Smooth muscle cell (in vitro differentiated cells): ENCODE measurements at regions not wholly inside any gene's neighbourhood (a gene's known extent, or its start where the extent isn't known, plus 50 kb on each side); places are given as distances from the start of the nearest gene placed in this dataset.
A peak's percentile ranks its signal among the peaks of the same experiment; 100 is the strongest.

Experiments
- DNase-seq: peaks from one replicate; lab custom pipeline; 2025; ENCODE audit not compliant: unreplicated experiment; lab: John Stamatoyannopoulos, UW
- H2AFZ ChIP-seq: fragments of 200-600 bp; sonication (generic); 2 replicates; pipeline ENCODE4 v1.6.0; 2016; ENCODE audit warnings: antibody characterized with exemption, low read depth, mild to moderate bottlenecking
- H3F3A ChIP-seq: fragments of 200-600 bp; sonication (generic); 2 replicates; pipeline ENCODE4 v1.6.0; 2017; ENCODE audit warnings: antibody characterized with exemption, low read depth
- H3K27ac ChIP-seq: fragments of 200-600 bp; sonication (generic); 2 replicates; pipeline ENCODE4 v1.5.1; 2016; ENCODE audit warnings: low read depth, mild to moderate bottlenecking
- H3K27me3 ChIP-seq: fragments of 200-600 bp; sonication (generic); 2 replicates; pipeline ENCODE4 v1.6.1; 2016; ENCODE audit warnings: low read depth, mild to moderate bottlenecking
- H3K36me3 ChIP-seq: fragments of 200-600 bp; sonication (generic); 2 replicates; pipeline ENCODE4 v1.5.1; 2016; ENCODE audit warnings: low read depth
- H3K4me1 ChIP-seq: fragments of 200-600 bp; sonication (generic); 2 replicates; pipeline ENCODE4 v1.5.1; 2016; ENCODE audit warnings: low read depth
- H3K4me2 ChIP-seq: fragments of 200-600 bp; sonication (generic); 2 replicates; pipeline ENCODE4 v1.6.0; 2016; ENCODE audit warnings: mild to moderate bottlenecking
- H3K4me3 ChIP-seq: fragments of 200-600 bp; sonication (generic); 2 replicates; pipeline ENCODE4 v1.5.1; 2016; ENCODE audit warnings: mild to moderate bottlenecking
- H3K79me2 ChIP-seq: fragments of 200-600 bp; sonication (generic); 2 replicates; pipeline ENCODE4 v1.6.0; 2016; ENCODE audit warnings: low read depth, mild to moderate bottlenecking
- H3K9ac ChIP-seq: fragments of 200-600 bp; sonication (generic); 2 replicates; pipeline ENCODE4 v1.6.0; 2016; ENCODE audit warnings: low read depth
- H3K9me3 ChIP-seq: fragments of 200-600 bp; sonication (generic); replicated peaks from 2 replicates; pipeline ENCODE4 v1.5.1; 2016; ENCODE audit warnings: low read depth
- H4K20me1 ChIP-seq: fragments of 200-600 bp; sonication (generic); 2 replicates; pipeline ENCODE4 v1.6.0; 2016; ENCODE audit warnings: low read depth
- WGBS: methylation state at CpG from one replicate; pipeline ENCODE4 v1.1.7; 2016; ENCODE audit warnings: low lambda C conversion rate; 5-methylcytosine and 5-hydroxymethylcytosine counted together
- TF ChIP-seq, protein P1 (sequence below): fragments of 200-600 bp; sonication (generic); IDR thresholded peaks from 2 replicates; pipeline ENCODE4 v1.5.1; 2017; ENCODE audit warnings: borderline replicate concordance, mild to moderate bottlenecking, antibody characterized with exemption; ENCODE audit not compliant: insufficient read depth, poor library complexity, severe bottlenecking

DNA sequence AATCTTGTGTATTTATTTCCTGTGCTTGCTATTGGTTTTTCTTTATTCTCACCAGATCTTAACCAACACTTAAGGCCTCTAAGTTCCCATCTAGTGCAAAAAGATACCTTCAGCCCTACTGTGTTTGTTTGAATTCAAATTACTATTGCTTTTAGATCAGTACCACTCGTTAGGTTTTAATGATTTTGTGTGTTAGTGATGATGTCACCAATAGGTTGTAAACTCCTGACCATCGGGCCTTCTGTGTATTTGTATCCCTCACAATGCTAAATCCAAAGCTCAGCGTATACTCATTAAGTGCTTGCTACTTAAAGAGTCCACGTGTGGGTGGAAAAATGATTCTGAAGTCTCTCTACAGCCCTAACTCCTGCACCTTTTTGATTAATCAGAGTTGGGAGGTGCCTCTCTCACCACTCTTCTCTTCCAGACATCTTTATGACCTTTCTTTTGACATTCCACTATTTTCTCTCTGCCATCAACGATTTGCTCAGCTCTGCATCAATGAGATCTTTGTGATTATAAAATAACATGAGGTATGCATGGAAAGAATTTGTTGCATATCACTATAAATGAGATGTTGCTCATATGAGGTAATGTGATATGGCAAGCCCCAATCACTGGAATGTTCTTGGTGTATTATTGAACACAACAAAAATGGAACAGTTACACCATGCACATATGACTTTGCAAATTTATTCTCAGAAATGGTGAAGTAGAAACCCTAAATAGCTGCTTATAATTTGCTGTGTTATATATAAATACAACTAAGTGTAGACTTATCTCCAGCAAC is 55.1 kb upstream of the LAMA2 start:
- Histone ChIP-seq H3K4me1 (no peaks in the 10 kb centered on the region), H2AFZ (no peak overlapping the region), H3K4me3 (no peak overlapping the region), H4K20me1 (no peaks in the 10 kb centered on the region), H3K27me3 (no peaks in the 10 kb centered on the region), H3K27ac (no peak overlapping the region), H3K9ac (no peak overlapping the region), H3K9me3 (no peaks in the 10 kb centered on the region), H3K36me3 (no peaks in the 10 kb centered on the region), H3K79me2 (no peaks in the 10 kb centered on the region), H3F3A (no peaks in the 10 kb centered on the region), H3K4me2 (no peak overlapping the region)
- 79% methylated on average over 5 of the region's 5 CpGs for WGBS
- TF ChIP-seq, protein P1, sequence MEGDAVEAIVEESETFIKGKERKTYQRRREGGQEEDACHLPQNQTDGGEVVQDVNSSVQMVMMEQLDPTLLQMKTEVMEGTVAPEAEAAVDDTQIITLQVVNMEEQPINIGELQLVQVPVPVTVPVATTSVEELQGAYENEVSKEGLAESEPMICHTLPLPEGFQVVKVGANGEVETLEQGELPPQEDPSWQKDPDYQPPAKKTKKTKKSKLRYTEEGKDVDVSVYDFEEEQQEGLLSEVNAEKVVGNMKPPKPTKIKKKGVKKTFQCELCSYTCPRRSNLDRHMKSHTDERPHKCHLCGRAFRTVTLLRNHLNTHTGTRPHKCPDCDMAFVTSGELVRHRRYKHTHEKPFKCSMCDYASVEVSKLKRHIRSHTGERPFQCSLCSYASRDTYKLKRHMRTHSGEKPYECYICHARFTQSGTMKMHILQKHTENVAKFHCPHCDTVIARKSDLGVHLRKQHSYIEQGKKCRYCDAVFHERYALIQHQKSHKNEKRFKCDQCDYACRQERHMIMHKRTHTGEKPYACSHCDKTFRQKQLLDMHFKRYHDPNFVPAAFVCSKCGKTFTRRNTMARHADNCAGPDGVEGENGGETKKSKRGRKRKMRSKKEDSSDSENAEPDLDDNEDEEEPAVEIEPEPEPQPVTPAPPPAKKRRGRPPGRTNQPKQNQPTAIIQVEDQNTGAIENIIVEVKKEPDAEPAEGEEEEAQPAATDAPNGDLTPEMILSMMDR: no peak
- no peak for DNase-seq

DNA sequence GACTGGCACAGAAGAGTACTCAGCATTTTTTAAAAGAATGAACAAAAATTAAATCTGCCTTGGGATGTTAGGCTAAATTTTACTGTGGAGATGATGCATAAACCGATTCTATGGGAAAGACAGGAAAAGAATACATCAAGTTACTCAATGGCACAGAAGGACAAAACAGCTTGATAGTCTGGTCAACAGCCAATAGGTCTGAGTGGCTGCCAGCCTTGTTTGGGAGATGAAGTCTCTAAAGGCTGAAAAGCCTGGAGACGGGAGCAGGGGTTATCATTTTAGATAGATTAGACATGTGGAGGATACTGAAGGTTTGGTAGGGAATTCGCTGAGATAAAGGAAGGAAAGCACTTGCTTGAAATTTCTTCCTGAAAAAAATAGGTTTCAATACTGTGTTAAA is 56.3 kb upstream of the LAMA2 start:
- no peak overlapping the region for H3K4me3 ChIP-seq
- no peak overlapping the region for H2AFZ ChIP-seq
- no peaks in the 10 kb centered on the region for H3K79me2 ChIP-seq
- no peaks in the 10 kb centered on the region for H3K36me3 ChIP-seq
- no peaks in the 10 kb centered on the region for H4K20me1 ChIP-seq
- H3F3A ChIP-seq: peaks cover 8% of the 10 kb centered on the region
- peaks cover 3% of the 10 kb centered on the region for H3K4me1 ChIP-seq
- H3K9ac ChIP-seq: no peak overlapping the region
- no peaks in the 10 kb centered on the region for H3K27me3 ChIP-seq
- DNase-seq: no peak
- no peak overlapping the region for H3K27ac ChIP-seq
- H3K9me3 ChIP-seq: no peaks in the 10 kb centered on the region
- H3K4me2 ChIP-seq: no peak overlapping the region
- 91% methylated on average over 3 of the region's 3 CpGs for WGBS
- TF ChIP-seq, protein P1: no peak

DNA sequence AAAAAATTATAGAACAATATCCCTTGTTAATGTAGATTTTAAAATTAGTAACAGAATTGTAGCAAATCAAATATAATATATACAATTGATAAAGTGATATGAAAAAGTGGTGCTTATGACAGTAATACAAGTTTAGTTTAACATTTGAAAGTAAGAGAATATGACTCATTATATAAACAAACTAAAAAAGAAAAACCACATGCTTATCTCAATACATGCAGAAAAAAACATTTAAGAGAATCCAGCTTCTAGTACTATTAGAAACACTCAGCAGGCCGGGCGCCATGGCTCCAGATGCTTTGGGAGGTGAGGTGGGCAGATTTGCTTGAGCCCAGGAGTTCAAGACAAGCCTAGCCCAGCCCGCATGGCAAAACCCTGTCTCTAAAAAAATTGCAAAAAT is 60.7 kb upstream of the LAMA2 start:
- DNase-seq: no peak
- Histone ChIP-seq H3K79me2 (no peaks in the 10 kb centered on the region), H3K4me1 (peaks cover 5% of the 10 kb centered on the region), H4K20me1 (no peaks in the 10 kb centered on the region), H3K9me3 (no peaks in the 10 kb centered on the region), H3F3A (peaks cover 8% of the 10 kb centered on the region), H3K9ac (no peak overlapping the region), H3K27me3 (no peaks in the 10 kb centered on the region), H3K36me3 (no peaks in the 10 kb centered on the region), H3K4me3 (no peak overlapping the region), H3K27ac (peak overlapping the region; percentile 52), H3K4me2 (peak overlapping the region; percentile 50), H2AFZ (no peak overlapping the region)
- 49% methylated on average over 3 of the region's 3 CpGs for WGBS
- TF ChIP-seq, protein P1: no peak

DNA sequence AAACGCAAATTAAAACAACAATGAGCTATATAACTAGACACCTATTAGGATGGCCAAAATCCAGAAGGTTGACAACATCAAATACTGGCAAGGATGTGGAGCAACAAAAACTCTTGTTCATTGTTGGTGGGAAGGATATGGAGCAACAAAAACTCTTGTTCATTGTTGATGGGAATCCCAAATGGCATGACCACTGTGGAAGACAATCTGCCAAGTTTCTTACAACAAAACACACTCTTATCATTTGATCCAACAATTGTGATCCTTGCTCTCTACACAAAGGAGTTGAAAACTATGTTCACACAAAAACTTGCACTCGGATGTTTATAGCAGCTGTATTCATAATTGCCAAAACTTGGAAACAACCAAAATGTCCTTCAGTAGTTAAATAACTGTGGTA is 61.8 kb upstream of the LAMA2 start:
- Histone ChIP-seq H2AFZ (no peak overlapping the region), H3K9me3 (no peaks in the 10 kb centered on the region), H3K4me3 (no peak overlapping the region), H3K79me2 (no peaks in the 10 kb centered on the region), H3K4me2 (no peak overlapping the region), H4K20me1 (no peaks in the 10 kb centered on the region), H3K4me1 (peaks cover 5% of the 10 kb centered on the region), H3K36me3 (no peaks in the 10 kb centered on the region), H3F3A (peaks cover 8% of the 10 kb centered on the region), H3K27ac (no peak overlapping the region), H3K27me3 (no peaks in the 10 kb centered on the region), H3K9ac (no peak overlapping the region)
- DNase-seq: no peak
- TF ChIP-seq, protein P1: no peak
- WGBS: 92% methylated on average over 2 of the region's 2 CpGs
